ENCODE measurements at regions not wholly inside any gene's neighbourhood (a gene's known extent, or its start where the extent isn't known, plus 50 kb on each side); places are given as distances from the start of the nearest gene placed in this dataset.

DNA sequence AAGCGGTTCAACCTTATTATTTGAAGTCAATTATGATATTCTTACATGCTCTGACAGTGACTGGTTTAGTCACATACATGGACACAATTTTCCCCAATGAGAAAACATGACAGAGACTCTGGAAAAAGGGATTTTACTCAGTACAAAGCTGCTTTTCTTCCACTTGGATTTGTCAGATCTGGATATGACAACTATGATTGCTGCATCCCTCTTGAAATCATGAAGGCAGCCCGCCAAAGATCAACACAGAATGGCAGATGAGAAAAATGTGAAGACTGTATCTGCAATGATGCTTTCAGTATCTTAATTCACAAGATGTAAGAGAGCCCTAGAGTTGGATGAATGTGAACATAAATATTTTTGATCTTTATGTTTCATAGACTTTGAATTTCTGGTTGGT, 439.6 kb downstream of the CDH8 start:
- Histone ChIP-seq H3K9ac (ENCODE audit: low read length) (no peak overlapping the region), H3K79me2 (replicated peaks; ENCODE audit: insufficient read depth, low read length) (no peaks in the 10 kb centered on the region), H3K27me3 (ENCODE audit: insufficient read depth, low read depth, low read length) (no peaks in the 10 kb centered on the region), H3K9me3 (ENCODE audit: low read length) (peaks cover 3% of the 10 kb centered on the region), H3K9me2 (ENCODE audit: insufficient read depth, low read length) (no peaks in the 10 kb centered on the region), H3K27ac (ENCODE audit: low read length) (peak overlapping the region; percentile 13), H3F3A (ENCODE audit: insufficient read depth, low read length, poor library complexity, severe bottlenecking) (peaks cover 4% of the 10 kb centered on the region), H3K4me2 (ENCODE audit: low read length) (no peak overlapping the region), H3K4me3 (ENCODE audit: low read length) (no peak overlapping the region), H2AFZ (ENCODE audit: low read depth, low read length) (no peak overlapping the region), H4K20me1 (ENCODE audit: insufficient read depth) (no peaks in the 10 kb centered on the region), H3K36me3 (ENCODE audit: insufficient read depth, low read length) (no peaks in the 10 kb centered on the region)
- no peak for TF ChIP-seq MXI1 (conservative IDR thresholded peaks at IDR 0.05; ENCODE audit: poor library complexity, severe bottlenecking)
- no peak for TF ChIP-seq SMC3 (conservative IDR thresholded peaks at IDR 0.05; ENCODE audit: poor library complexity)
- no peak for TF ChIP-seq CTCF (IDR thresholded peaks at IDR 0.05; ENCODE audit: poor library complexity, severe bottlenecking)
- TF ChIP-seq EP300 (conservative IDR thresholded peaks at IDR 0.05; ENCODE audit: poor library complexity, severe bottlenecking) = peak; percentile 83
- no peak for TF ChIP-seq EZH2 (IDR thresholded peaks at IDR 0.05; ENCODE audit: borderline replicate concordance, insufficient read depth, low read length, poor library complexity, severe bottlenecking)
- no peak for TF ChIP-seq TAF1 (IDR thresholded peaks at IDR 0.05; ENCODE audit: low read depth)
- TF ChIP-seq POLR2AphosphoS5 (IDR thresholded peaks at IDR 0.05) = peak; percentile 65
- TF ChIP-seq REST (IDR thresholded peaks at IDR 0.05; ENCODE audit: borderline replicate concordance) = peak; percentile 96
- TF ChIP-seq RAD21 (conservative IDR thresholded peaks at IDR 0.05) = no peak

- H3K4me3 ChIP-seq (ENCODE audit: low read length) = no peak overlapping the region
- no peak overlapping the region for H3K9ac ChIP-seq (ENCODE audit: low read length)
- TF ChIP-seq CTCF (IDR thresholded peaks at IDR 0.05; ENCODE audit: poor library complexity, severe bottlenecking) = no peak
- TF ChIP-seq SMC3 (conservative IDR thresholded peaks at IDR 0.05; ENCODE audit: poor library complexity) = no peak
- TF ChIP-seq TAF1 (IDR thresholded peaks at IDR 0.05; ENCODE audit: low read depth) = no peak
- no peak for TF ChIP-seq MXI1 (conservative IDR thresholded peaks at IDR 0.05; ENCODE audit: poor library complexity, severe bottlenecking)
- no peak for TF ChIP-seq POLR2AphosphoS5 (IDR thresholded peaks at IDR 0.05)
- no peak for TF ChIP-seq EP300 (conservative IDR thresholded peaks at IDR 0.05; ENCODE audit: poor library complexity, severe bottlenecking)
- TF ChIP-seq EZH2 (IDR thresholded peaks at IDR 0.05; ENCODE audit: borderline replicate concordance, insufficient read depth, low read length, poor library complexity, severe bottlenecking) = no peak
- TF ChIP-seq RAD21 (conservative IDR thresholded peaks at IDR 0.05) = no peak
- TF ChIP-seq REST (IDR thresholded peaks at IDR 0.05; ENCODE audit: borderline replicate concordance) = no peak
- no peak overlapping the region for H3K27ac ChIP-seq (ENCODE audit: low read length)
- peaks cover 3% of the 10 kb centered on the region for H3K9me3 ChIP-seq (ENCODE audit: low read length)
- H3K9me2 ChIP-seq (ENCODE audit: insufficient read depth, low read length) = no peaks in the 10 kb centered on the region
- no peaks in the 10 kb centered on the region for H3K79me2 ChIP-seq (replicated peaks; ENCODE audit: insufficient read depth, low read length)
- no peaks in the 10 kb centered on the region for H4K20me1 ChIP-seq (ENCODE audit: insufficient read depth)
- no peaks in the 10 kb centered on the region for H3K27me3 ChIP-seq (ENCODE audit: insufficient read depth, low read depth, low read length)
- no peak overlapping the region for H2AFZ ChIP-seq (ENCODE audit: low read depth, low read length)
- peaks cover 4% of the 10 kb centered on the region for H3F3A ChIP-seq (ENCODE audit: insufficient read depth, low read length, poor library complexity, severe bottlenecking)
- no peaks in the 10 kb centered on the region for H3K36me3 ChIP-seq (ENCODE audit: insufficient read depth, low read length)
- no peak overlapping the region for H3K4me2 ChIP-seq (ENCODE audit: low read length)
These were observed 440.6 kb downstream of the CDH8 start for GRCh38 chr16:61595605-61596004.

All from neural cell (in vitro differentiated cells).